Smooth muscle cell (in vitro differentiated cells): ENCODE measurements at regions not wholly inside any gene's neighbourhood (a gene's known extent, or its start where the extent isn't known, plus 50 kb on each side); places are given as distances from the start of the nearest gene placed in this dataset.

ENCODE experiments used
- DNase-seq: peaks from one replicate; lab custom pipeline; 2025; ENCODE audit not compliant: unreplicated experiment; lab: John Stamatoyannopoulos, UW
- H2AFZ ChIP-seq: fragments of 200-600 bp; sonication (generic); 2 replicates; pipeline ENCODE4 v1.6.0; 2016; ENCODE audit warnings: antibody characterized with exemption, low read depth, mild to moderate bottlenecking
- H3F3A ChIP-seq: fragments of 200-600 bp; sonication (generic); 2 replicates; pipeline ENCODE4 v1.6.0; 2017; ENCODE audit warnings: antibody characterized with exemption, low read depth
- H3K27ac ChIP-seq: fragments of 200-600 bp; sonication (generic); 2 replicates; pipeline ENCODE4 v1.5.1; 2016; ENCODE audit warnings: low read depth, mild to moderate bottlenecking
- H3K27me3 ChIP-seq: fragments of 200-600 bp; sonication (generic); 2 replicates; pipeline ENCODE4 v1.6.1; 2016; ENCODE audit warnings: low read depth, mild to moderate bottlenecking
- H3K36me3 ChIP-seq: fragments of 200-600 bp; sonication (generic); 2 replicates; pipeline ENCODE4 v1.5.1; 2016; ENCODE audit warnings: low read depth
- H3K4me1 ChIP-seq: fragments of 200-600 bp; sonication (generic); 2 replicates; pipeline ENCODE4 v1.5.1; 2016; ENCODE audit warnings: low read depth
- H3K4me2 ChIP-seq: fragments of 200-600 bp; sonication (generic); 2 replicates; pipeline ENCODE4 v1.6.0; 2016; ENCODE audit warnings: mild to moderate bottlenecking
- H3K4me3 ChIP-seq: fragments of 200-600 bp; sonication (generic); 2 replicates; pipeline ENCODE4 v1.5.1; 2016; ENCODE audit warnings: mild to moderate bottlenecking
- H3K79me2 ChIP-seq: fragments of 200-600 bp; sonication (generic); 2 replicates; pipeline ENCODE4 v1.6.0; 2016; ENCODE audit warnings: low read depth, mild to moderate bottlenecking
- H3K9ac ChIP-seq: fragments of 200-600 bp; sonication (generic); 2 replicates; pipeline ENCODE4 v1.6.0; 2016; ENCODE audit warnings: low read depth
- H3K9me3 ChIP-seq: fragments of 200-600 bp; sonication (generic); replicated peaks from 2 replicates; pipeline ENCODE4 v1.5.1; 2016; ENCODE audit warnings: low read depth
- H4K20me1 ChIP-seq: fragments of 200-600 bp; sonication (generic); 2 replicates; pipeline ENCODE4 v1.6.0; 2016; ENCODE audit warnings: low read depth
- WGBS: methylation state at CpG from one replicate; pipeline ENCODE4 v1.1.7; 2016; ENCODE audit warnings: low lambda C conversion rate; 5-methylcytosine and 5-hydroxymethylcytosine counted together
- TF ChIP-seq, protein P1 (sequence below): fragments of 200-600 bp; sonication (generic); IDR thresholded peaks from 2 replicates; pipeline ENCODE4 v1.5.1; 2017; ENCODE audit warnings: borderline replicate concordance, mild to moderate bottlenecking, antibody characterized with exemption; ENCODE audit not compliant: insufficient read depth, poor library complexity, severe bottlenecking

DNA sequence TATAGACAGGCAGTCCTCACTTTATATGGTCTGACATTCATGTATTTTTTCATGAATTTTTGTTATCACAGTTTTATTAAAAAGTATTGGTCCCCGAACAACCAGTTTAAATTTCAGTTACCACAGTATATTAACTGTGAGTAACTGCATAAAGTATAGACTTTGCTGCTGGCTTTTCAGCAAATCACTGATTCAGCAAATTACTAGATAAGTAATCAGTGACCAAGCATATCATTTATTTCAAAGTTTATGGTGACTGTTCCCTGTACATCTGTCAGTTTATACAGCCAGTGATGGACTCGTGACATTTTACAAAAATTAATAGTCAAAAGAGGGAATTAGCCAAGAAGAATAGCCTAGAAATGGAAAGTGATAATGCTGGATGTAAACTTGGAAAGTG is 266.7 kb upstream of the CHRM2 start:
- 74% methylated on average over 2 of the region's 2 CpGs for WGBS
- no peak for DNase-seq
- Histone ChIP-seq H3K36me3 (no peaks in the 10 kb centered on the region), H3K79me2 (no peaks in the 10 kb centered on the region), H3K4me1 (no peaks in the 10 kb centered on the region), H3K9ac (no peak overlapping the region), H3K27me3 (no peaks in the 10 kb centered on the region), H2AFZ (no peak overlapping the region), H3K27ac (no peak overlapping the region), H3F3A (no peaks in the 10 kb centered on the region), H3K9me3 (no peaks in the 10 kb centered on the region), H3K4me2 (no peak overlapping the region), H3K4me3 (no peak overlapping the region), H4K20me1 (no peaks in the 10 kb centered on the region)
- TF ChIP-seq, protein P1, sequence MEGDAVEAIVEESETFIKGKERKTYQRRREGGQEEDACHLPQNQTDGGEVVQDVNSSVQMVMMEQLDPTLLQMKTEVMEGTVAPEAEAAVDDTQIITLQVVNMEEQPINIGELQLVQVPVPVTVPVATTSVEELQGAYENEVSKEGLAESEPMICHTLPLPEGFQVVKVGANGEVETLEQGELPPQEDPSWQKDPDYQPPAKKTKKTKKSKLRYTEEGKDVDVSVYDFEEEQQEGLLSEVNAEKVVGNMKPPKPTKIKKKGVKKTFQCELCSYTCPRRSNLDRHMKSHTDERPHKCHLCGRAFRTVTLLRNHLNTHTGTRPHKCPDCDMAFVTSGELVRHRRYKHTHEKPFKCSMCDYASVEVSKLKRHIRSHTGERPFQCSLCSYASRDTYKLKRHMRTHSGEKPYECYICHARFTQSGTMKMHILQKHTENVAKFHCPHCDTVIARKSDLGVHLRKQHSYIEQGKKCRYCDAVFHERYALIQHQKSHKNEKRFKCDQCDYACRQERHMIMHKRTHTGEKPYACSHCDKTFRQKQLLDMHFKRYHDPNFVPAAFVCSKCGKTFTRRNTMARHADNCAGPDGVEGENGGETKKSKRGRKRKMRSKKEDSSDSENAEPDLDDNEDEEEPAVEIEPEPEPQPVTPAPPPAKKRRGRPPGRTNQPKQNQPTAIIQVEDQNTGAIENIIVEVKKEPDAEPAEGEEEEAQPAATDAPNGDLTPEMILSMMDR: no peak

DNA sequence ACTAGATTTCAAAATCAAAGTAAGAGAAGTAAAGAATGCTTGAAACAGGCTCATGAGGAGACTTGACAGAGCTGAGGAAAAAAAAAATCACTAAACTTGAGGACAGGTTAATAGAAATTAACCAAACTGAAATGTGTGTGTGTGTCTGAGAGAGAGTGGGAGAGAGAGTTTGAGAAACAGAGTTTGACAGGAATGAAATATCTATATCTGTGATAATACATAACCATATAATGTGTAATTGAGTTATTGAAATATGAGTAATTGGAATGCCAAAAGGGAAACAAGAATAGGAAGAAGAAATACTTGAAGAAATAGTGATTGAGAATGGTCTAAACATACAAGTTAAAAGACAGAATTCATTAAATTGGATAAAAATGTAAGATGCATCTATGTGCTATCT is 268.0 kb upstream of the CHRM2 start:
- H3K9ac ChIP-seq: no peak overlapping the region
- no peaks in the 10 kb centered on the region for H3K79me2 ChIP-seq
- H4K20me1 ChIP-seq: no peaks in the 10 kb centered on the region
- H3K4me3 ChIP-seq: no peak overlapping the region
- no peak overlapping the region for H3K4me2 ChIP-seq
- DNase-seq: no peak
- no peaks in the 10 kb centered on the region for H3F3A ChIP-seq
- no peaks in the 10 kb centered on the region for H3K36me3 ChIP-seq
- H3K4me1 ChIP-seq: no peaks in the 10 kb centered on the region
- H3K9me3 ChIP-seq: no peaks in the 10 kb centered on the region
- TF ChIP-seq, protein P1: no peak
- H2AFZ ChIP-seq: no peak overlapping the region
- no peaks in the 10 kb centered on the region for H3K27me3 ChIP-seq
- H3K27ac ChIP-seq: no peak overlapping the region

DNA sequence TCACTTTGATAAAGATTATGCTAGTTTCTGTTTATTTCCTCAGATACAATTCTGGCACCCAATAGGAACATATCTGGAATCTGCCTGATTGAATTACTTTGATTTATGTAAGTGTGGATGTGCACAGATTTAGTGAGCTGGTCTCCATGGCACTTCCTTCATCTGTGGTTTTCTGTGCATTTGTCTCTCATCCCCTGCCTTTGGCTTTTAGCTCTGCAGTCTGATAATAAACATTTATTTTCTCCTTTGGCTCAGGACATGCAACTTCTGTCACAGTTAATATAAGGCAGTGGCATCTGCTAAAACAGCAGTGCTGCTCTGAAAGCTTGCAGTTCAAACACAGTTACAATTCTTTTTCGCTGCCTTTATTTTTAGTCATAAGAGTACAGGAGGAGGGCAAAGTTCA is 273.7 kb upstream of the CHRM2 start:
- no peak overlapping the region for H3K9ac ChIP-seq
- H3K36me3 ChIP-seq: no peaks in the 10 kb centered on the region
- no peaks in the 10 kb centered on the region for H4K20me1 ChIP-seq
- H3F3A ChIP-seq: no peaks in the 10 kb centered on the region
- no peaks in the 10 kb centered on the region for H3K4me1 ChIP-seq
- H3K27ac ChIP-seq: no peak overlapping the region
- peak overlapping the region; percentile 46 for H3K4me2 ChIP-seq
- H2AFZ ChIP-seq: peak overlapping the region; percentile 62
- H3K4me3 ChIP-seq: no peak overlapping the region
- H3K27me3 ChIP-seq: no peaks in the 10 kb centered on the region
- TF ChIP-seq, protein P1: no peak
- no peaks in the 10 kb centered on the region for H3K9me3 ChIP-seq
- DNase-seq: no peak
- no peaks in the 10 kb centered on the region for H3K79me2 ChIP-seq
- WGBS: 33% methylated on average over 1 of the region's 1 CpG

DNA sequence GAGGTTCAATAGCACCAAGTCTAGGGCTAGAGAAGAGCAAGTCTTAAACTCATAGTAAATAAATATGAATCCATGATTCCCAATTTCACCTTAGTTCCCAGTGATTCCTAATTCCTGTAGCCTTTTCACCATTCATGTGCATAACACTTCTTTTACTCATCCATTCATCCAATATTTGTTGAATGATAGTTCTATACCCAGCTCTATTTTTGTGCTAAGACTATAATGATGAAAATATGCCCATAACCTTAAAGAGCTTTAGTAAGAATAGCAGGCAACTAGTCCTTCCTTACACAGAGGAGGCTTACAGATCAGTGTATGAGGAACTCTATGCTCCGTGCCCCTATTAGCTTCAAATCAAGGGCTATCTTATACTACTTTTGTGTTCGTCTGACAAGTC is 280.2 kb upstream of the CHRM2 start:
- Histone ChIP-seq H3K79me2 (no peaks in the 10 kb centered on the region), H4K20me1 (no peaks in the 10 kb centered on the region), H3K4me2 (no peak overlapping the region), H2AFZ (no peak overlapping the region), H3K27me3 (no peaks in the 10 kb centered on the region), H3K4me1 (no peaks in the 10 kb centered on the region), H3K9me3 (no peaks in the 10 kb centered on the region), H3K27ac (no peak overlapping the region), H3K36me3 (no peaks in the 10 kb centered on the region), H3K4me3 (no peak overlapping the region), H3F3A (no peaks in the 10 kb centered on the region), H3K9ac (no peak overlapping the region)
- WGBS: 87% methylated on average over 2 of the region's 2 CpGs
- DNase-seq: no peak
- TF ChIP-seq, protein P1: no peak
